ENCODE measurements at regions not wholly inside any gene's neighbourhood (a gene's known extent, or its start where the extent isn't known, plus 50 kb on each side); places are given as distances from the start of the nearest gene placed in this dataset.

DNA sequence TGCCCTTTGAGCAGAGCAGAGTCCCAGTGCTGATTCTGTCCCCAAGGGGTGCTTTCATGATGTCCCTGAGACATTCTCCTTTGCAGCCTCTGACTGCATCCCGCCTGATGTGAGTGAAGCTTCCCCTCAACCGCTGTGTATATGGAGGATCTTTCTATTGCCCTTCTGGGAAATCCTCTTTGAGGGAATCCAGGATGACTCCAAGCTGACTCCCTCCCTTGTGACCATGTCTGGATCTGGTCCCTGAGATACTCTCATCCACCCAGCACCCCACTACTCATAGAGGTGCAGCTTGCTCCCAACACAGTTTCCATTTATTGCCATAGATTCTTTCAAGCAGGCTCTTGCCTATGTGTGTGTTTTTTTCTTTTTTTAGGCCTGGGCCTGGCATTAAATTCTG is 216.5 kb downstream of the SEC61B start:
- TF ChIP-seq POLR2A (IDR thresholded peaks at IDR 0.05) (no peak), POLR2AphosphoS5 (IDR thresholded peaks at IDR 0.05) (no peak), EP300 (IDR thresholded peaks at IDR 0.05) (no peak)
- TF ChIP-seq, protein P1, sequence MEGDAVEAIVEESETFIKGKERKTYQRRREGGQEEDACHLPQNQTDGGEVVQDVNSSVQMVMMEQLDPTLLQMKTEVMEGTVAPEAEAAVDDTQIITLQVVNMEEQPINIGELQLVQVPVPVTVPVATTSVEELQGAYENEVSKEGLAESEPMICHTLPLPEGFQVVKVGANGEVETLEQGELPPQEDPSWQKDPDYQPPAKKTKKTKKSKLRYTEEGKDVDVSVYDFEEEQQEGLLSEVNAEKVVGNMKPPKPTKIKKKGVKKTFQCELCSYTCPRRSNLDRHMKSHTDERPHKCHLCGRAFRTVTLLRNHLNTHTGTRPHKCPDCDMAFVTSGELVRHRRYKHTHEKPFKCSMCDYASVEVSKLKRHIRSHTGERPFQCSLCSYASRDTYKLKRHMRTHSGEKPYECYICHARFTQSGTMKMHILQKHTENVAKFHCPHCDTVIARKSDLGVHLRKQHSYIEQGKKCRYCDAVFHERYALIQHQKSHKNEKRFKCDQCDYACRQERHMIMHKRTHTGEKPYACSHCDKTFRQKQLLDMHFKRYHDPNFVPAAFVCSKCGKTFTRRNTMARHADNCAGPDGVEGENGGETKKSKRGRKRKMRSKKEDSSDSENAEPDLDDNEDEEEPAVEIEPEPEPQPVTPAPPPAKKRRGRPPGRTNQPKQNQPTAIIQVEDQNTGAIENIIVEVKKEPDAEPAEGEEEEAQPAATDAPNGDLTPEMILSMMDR (IDR thresholded peaks at IDR 0.05) = no peak

Data from upper lobe of left lung (tissue), 4 donors.